SK-N-SH treated with all-trans-retinoic acid at 6 μM for 48 hours (cell line): ENCODE measurements at regions not wholly inside any gene's neighbourhood (a gene's known extent, or its start where the extent isn't known, plus 50 kb on each side); places are given as distances from the start of the nearest gene placed in this dataset.

Experiments used
- ATAC-seq: fragments of 200-7000 bp; cut with Tn5 transposase; 3 replicates; pipeline ENCODE4 v1.9.1; 2020; ENCODE audit warnings: mild to moderate bottlenecking, moderate library complexity
- BACH2 ChIP-seq: fragments of 250-450 bp; sonication (Bioruptor Pico); IDR thresholded peaks from 2 replicates; pipeline ENCODE4 v1.9.0; 2021; ENCODE audit warnings: mild to moderate bottlenecking, borderline replicate concordance
- CSDC2 ChIP-seq: fragments of 250-450 bp; sonication (Bioruptor Pico); IDR thresholded peaks from 2 replicates; pipeline ENCODE4 v1.5.0; 2020; ENCODE audit warnings: mild to moderate bottlenecking, moderate library complexity
- CSRNP3 ChIP-seq: fragments of 250-450 bp; sonication (Bioruptor Pico); IDR thresholded peaks from 2 replicates; pipeline ENCODE4 v1.5.1; 2021; ENCODE audit warnings: mild to moderate bottlenecking, moderate library complexity
- GLIS3 ChIP-seq: fragments of 250-450 bp; sonication (Bioruptor Pico); IDR thresholded peaks from 2 replicates; pipeline ENCODE4 v1.5.0; 2020; ENCODE audit warnings: mild to moderate bottlenecking, moderate library complexity
- ISL1 ChIP-seq: fragments of 250-450 bp; sonication (Bioruptor Pico); IDR thresholded peaks from 2 replicates; pipeline ENCODE4 v2.1.2; 2022; ENCODE audit warnings: mild to moderate bottlenecking, moderate library complexity
- POU6F1 ChIP-seq: fragments of 250-450 bp; sonication (Bioruptor Pico); IDR thresholded peaks from 2 replicates; pipeline ENCODE4 v1.8.0; 2021; ENCODE audit warnings: low read depth, mild to moderate bottlenecking, moderate library complexity, borderline replicate concordance
- RARB ChIP-seq: fragments of 250-450 bp; sonication (Bioruptor Pico); IDR thresholded peaks from 2 replicates; pipeline ENCODE4 v1.8.0; 2021; ENCODE audit warnings: mild to moderate bottlenecking, moderate library complexity
- SNAI2 ChIP-seq: fragments of 250-450 bp; sonication (Bioruptor Pico); IDR thresholded peaks from 2 replicates; pipeline ENCODE4 v1.5.0; 2020; ENCODE audit warnings: mild to moderate bottlenecking, moderate library complexity
- ZC3H10 ChIP-seq: fragments of 250-450 bp; sonication (Bioruptor Pico); IDR thresholded peaks from 2 replicates; pipeline ENCODE4 v1.5.1; 2021; ENCODE audit warnings: mild to moderate bottlenecking, moderate library complexity
- ZFP3 ChIP-seq: fragments of 250-450 bp; sonication (Bioruptor Pico); IDR thresholded peaks from 2 replicates; pipeline ENCODE4 v1.5.0; 2020; ENCODE audit warnings: mild to moderate bottlenecking, moderate library complexity
- ZFP30 ChIP-seq: fragments of 450-650 bp; formaldehyde crosslinking; IDR thresholded peaks from 2 replicates; pipeline ENCODE4 v1.5.0; 2022; ENCODE audit warnings: mild to moderate bottlenecking, moderate library complexity
- ZNF70 ChIP-seq: fragments of 450-650 bp; formaldehyde crosslinking; IDR thresholded peaks from 2 replicates; pipeline ENCODE4 v1.5.0; 2020; ENCODE audit warnings: mild to moderate bottlenecking, moderate library complexity
- TF ChIP-seq, protein P1 (sequence below): fragments of 250-450 bp; sonication (Bioruptor Pico); IDR thresholded peaks from 2 replicates; pipeline ENCODE4 v1.8.0; 2020; ENCODE audit warnings: mild to moderate bottlenecking, moderate library complexity, borderline replicate concordance
- TF ChIP-seq, protein P2 (sequence below): fragments of 250-450 bp; sonication (Bioruptor Pico); IDR thresholded peaks from 2 replicates; pipeline ENCODE4 v1.5.1; 2020; ENCODE audit warnings: low read depth, mild to moderate bottlenecking, moderate library complexity

GRCh38 chr2:217684431-217685254 is 318.2 kb downstream of the TNS1 start (continued):
- TF ChIP-seq POU6F1 (CRISPR knock-in tag): no peak
- TF ChIP-seq SNAI2 (CRISPR knock-in tag): no peak
- TF ChIP-seq, protein P1, sequence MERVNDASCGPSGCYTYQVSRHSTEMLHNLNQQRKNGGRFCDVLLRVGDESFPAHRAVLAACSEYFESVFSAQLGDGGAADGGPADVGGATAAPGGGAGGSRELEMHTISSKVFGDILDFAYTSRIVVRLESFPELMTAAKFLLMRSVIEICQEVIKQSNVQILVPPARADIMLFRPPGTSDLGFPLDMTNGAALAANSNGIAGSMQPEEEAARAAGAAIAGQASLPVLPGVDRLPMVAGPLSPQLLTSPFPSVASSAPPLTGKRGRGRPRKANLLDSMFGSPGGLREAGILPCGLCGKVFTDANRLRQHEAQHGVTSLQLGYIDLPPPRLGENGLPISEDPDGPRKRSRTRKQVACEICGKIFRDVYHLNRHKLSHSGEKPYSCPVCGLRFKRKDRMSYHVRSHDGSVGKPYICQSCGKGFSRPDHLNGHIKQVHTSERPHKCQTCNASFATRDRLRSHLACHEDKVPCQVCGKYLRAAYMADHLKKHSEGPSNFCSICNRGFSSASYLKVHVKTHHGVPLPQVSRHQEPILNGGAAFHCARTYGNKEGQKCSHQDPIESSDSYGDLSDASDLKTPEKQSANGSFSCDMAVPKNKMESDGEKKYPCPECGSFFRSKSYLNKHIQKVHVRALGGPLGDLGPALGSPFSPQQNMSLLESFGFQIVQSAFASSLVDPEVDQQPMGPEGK: no peak
- TF ChIP-seq CSDC2 (CRISPR knock-in tag): no peak
- no peak for TF ChIP-seq GLIS3
- TF ChIP-seq CSRNP3 (CRISPR knock-in tag): no peak
- no peak for TF ChIP-seq ISL1 (CRISPR knock-in tag)
- no peak for TF ChIP-seq ZFP3

- no peak for TF ChIP-seq CSDC2 (CRISPR knock-in tag)
- TF ChIP-seq CSRNP3 (CRISPR knock-in tag): no peak
- TF ChIP-seq, protein P1: no peak
- TF ChIP-seq ISL1 (CRISPR knock-in tag): no peak
- TF ChIP-seq, protein P2, sequence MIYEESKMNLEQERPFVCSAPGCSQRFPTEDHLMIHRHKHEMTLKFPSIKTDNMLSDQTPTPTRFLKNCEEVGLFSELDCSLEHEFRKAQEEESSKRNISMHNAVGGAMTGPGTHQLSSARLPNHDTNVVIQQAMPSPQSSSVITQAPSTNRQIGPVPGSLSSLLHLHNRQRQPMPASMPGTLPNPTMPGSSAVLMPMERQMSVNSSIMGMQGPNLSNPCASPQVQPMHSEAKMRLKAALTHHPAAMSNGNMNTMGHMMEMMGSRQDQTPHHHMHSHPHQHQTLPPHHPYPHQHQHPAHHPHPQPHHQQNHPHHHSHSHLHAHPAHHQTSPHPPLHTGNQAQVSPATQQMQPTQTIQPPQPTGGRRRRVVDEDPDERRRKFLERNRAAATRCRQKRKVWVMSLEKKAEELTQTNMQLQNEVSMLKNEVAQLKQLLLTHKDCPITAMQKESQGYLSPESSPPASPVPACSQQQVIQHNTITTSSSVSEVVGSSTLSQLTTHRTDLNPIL (CRISPR knock-in tag): no peak
- no peak for ATAC-seq
Measured at GRCh38 chr2:217683106-217683870, 319.5 kb downstream of the TNS1 start.

DNA sequence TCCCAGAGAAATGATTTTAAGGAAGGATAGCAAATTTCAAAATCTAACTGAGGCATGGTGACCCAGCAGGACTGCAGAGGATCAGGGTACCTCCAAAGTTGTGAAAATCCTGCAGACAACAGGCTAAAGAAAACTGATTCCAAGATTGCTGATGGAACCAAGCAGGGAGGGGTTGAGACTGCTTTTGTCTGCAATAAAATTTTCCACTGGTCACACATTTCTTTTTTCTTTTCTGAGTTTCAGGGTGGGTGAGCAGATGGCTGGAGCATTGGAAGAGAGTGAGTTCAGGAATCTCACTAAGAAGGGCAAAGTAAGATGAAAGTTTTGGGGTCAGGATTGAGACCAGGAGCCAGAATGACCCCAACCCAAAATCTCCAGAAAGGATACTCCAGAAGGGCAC is 321.0 kb downstream of the TNS1 start:
- TF ChIP-seq, protein P1: no peak
- no peak for ATAC-seq

DNA sequence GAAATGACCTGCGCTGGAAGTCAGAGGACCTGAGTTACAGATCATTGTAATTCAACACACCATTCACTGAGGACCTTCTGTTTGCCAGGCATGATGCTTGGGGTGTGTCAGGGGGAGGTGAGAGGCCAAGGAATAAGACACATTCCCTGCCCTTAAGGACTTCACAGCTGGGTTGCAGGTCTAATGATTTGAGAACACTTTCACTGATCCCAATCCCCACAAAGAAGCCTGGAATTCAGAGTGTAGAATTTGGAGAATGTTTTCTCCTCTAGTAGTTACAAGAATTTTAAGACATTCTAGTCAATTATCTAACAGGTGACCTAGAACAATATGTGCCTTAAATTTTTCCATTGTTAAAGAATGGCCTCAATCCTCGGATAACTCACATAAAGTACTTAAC is 322.4 kb downstream of the TNS1 start:
- ATAC-seq: no peak
- no peak for TF ChIP-seq BACH2 (CRISPR knock-in tag)
- TF ChIP-seq CSRNP3 (CRISPR knock-in tag): no peak
- TF ChIP-seq, protein P1: no peak
- TF ChIP-seq RARB (CRISPR knock-in tag): no peak
- no peak for TF ChIP-seq ZFP30 (CRISPR knock-in tag)
- TF ChIP-seq ZNF70 (CRISPR knock-in tag): no peak
- no peak for TF ChIP-seq SNAI2 (CRISPR knock-in tag)
- no peak for TF ChIP-seq POU6F1 (CRISPR knock-in tag)
- no peak for TF ChIP-seq CSDC2 (CRISPR knock-in tag)
- no peak for TF ChIP-seq ISL1 (CRISPR knock-in tag)
- TF ChIP-seq ZC3H10: no peak
